OCI-LY7 (cell line): ENCODE measurements at regions not wholly inside any gene's neighbourhood (a gene's known extent, or its start where the extent isn't known, plus 50 kb on each side); places are given as distances from the start of the nearest gene placed in this dataset.

Experiments
- CTCF ChIP-seq: fragments of 200-600 bp; sonication (generic); conservative IDR thresholded peaks from 2 replicates; pipeline ENCODE4 v1.5.1; 2014; ENCODE audit warnings: mild to moderate bottlenecking, antibody characterized with exemption, low read length, moderate library complexity, mixed read lengths
- EZH2phosphoT487 ChIP-seq: fragments of 200-600 bp; sonication (generic); IDR thresholded peaks from 2 replicates; pipeline ENCODE4 v1.6.1; 2018; ENCODE audit warnings: low read depth, borderline replicate concordance, mild to moderate bottlenecking, mixed run types, antibody characterized with exemption, low read length, moderate library complexity, mixed read lengths

- TF ChIP-seq CTCF, result no peak
- no peak for TF ChIP-seq EZH2phosphoT487
Observed at GRCh38 chr3:177308286-177308685, 111.0 kb upstream of the TBL1XR1 start.
